Erythroblast (primary cell): ENCODE measurements at regions not wholly inside any gene's neighbourhood (a gene's known extent, or its start where the extent isn't known, plus 50 kb on each side); places are given as distances from the start of the nearest gene placed in this dataset.

Source experiments
- GATA1 ChIP-seq: IDR thresholded peaks from 2 replicates; pipeline ENCODE4 v1.6.1; 2011; ENCODE audit warnings: low read depth, mild to moderate bottlenecking, control low read depth, low read length, moderate library complexity
- POLR2A ChIP-seq: IDR thresholded peaks from 2 replicates; pipeline ENCODE4 v1.6.1; 2011; ENCODE audit warnings: mild to moderate bottlenecking, low read length

GRCh38 chr1:78224861-78225552 lies 179.2 kb downstream of the GIPC2 start:
- TF ChIP-seq POLR2A (no peak), GATA1 (no peak)
